IMR-90 (cell line): ENCODE measurements at regions not wholly inside any gene's neighbourhood (a gene's known extent, or its start where the extent isn't known, plus 50 kb on each side); places are given as distances from the start of the nearest gene placed in this dataset.
"Not testable (repeated sequence)": the region's sequence is repeated elsewhere in the genome, so short reads cannot be mapped to it uniquely, and the experiment has no call there.

ENCODE experiments used
- ATAC-seq: fragments of 200-7000 bp; cut with Tn5 transposase; 2 replicates; pipeline ENCODE4 v1.9.1; 2020; ENCODE audit warnings: low read depth, mild to moderate bottlenecking, moderate library complexity
- BruUV-seq: library from RNA; stranded (reverse); fragments of 400-500 nt; replicated peaks from 2 replicates; lab custom pipeline; 2021; lab: Mats Ljungman, UMichigan
- CTCF ChIA-PET: fragments of 300-600 bp; formaldehyde crosslinking; extraction: SDS; loops from one replicate; lab custom pipeline; 2021; ENCODE audit warnings: antibody characterized with exemption; lab: Yijun Ruan, JAX
- POLR2A ChIA-PET: fragments of 300-600 bp; sonication (Branson Sonifier 250); formaldehyde crosslinking; loops from one replicate; lab custom pipeline; 2022; ENCODE audit warnings: antibody characterized with exemption; ENCODE audit not compliant: unreplicated experiment; lab: Charles Lee
- DNase-seq: peaks from one replicate; pipeline ENCODE4 v3.0.0; 2013
- H2AFZ ChIP-seq: replicated peaks from 2 replicates; pipeline ENCODE3; 2013; ENCODE audit warnings: low read length, mild to moderate bottlenecking; ENCODE audit not compliant: poor library complexity
- H2AK5ac ChIP-seq: 2 replicates; pipeline ENCODE4 v1.6.1; 2013; ENCODE audit warnings: low read depth, low read length, inconsistent platforms
- H2AK9ac ChIP-seq: replicated peaks from 2 replicates; pipeline ENCODE3; 2013; ENCODE audit warnings: mild to moderate bottlenecking, low read depth, low read length, moderate library complexity; ENCODE audit not compliant: poor library complexity
- H2BK120ac ChIP-seq: 2 replicates; pipeline ENCODE4 v1.6.1; 2013; ENCODE audit warnings: low read depth, low read length, inconsistent platforms
- H2BK15ac ChIP-seq: 3 replicates; pipeline ENCODE4 v1.6.1; 2013; ENCODE audit warnings: low read depth, low read length, inconsistent platforms
- H2BK20ac ChIP-seq: 2 replicates; pipeline ENCODE4 v1.6.1; 2013; ENCODE audit warnings: low read depth, mild to moderate bottlenecking, inconsistent platforms, low read length, moderate library complexity
- H2BK5ac ChIP-seq: 2 replicates; pipeline ENCODE4 v1.6.1; 2013; ENCODE audit warnings: mild to moderate bottlenecking, low read depth, low read length, inconsistent platforms; ENCODE audit not compliant: poor library complexity, severe bottlenecking
- H3K14ac ChIP-seq: replicated peaks from 2 replicates; pipeline ENCODE4 v1.6.1; 2013; ENCODE audit warnings: low read depth, low read length, inconsistent platforms
- H3K18ac ChIP-seq: 2 replicates; pipeline ENCODE4 v1.6.1; 2013; ENCODE audit warnings: low read depth, low read length, control low read depth
- H3K23ac ChIP-seq: 2 replicates; pipeline ENCODE4 v1.6.1; 2013; ENCODE audit warnings: low read depth, low read length, inconsistent platforms
- H3K27ac ChIP-seq: 2 replicates; pipeline ENCODE4 v1.5.1; 2013; ENCODE audit warnings: mild to moderate bottlenecking, control low read depth, low read length; ENCODE audit not compliant: insufficient read depth
- H3K27me3 ChIP-seq: 2 replicates; pipeline ENCODE4 v1.6.1; 2013; ENCODE audit warnings: low read length; ENCODE audit not compliant: control insufficient read depth, insufficient read depth
- H3K36me3 ChIP-seq: 2 replicates; pipeline ENCODE4 v1.6.1; 2013; ENCODE audit warnings: low read length, mixed read lengths; ENCODE audit not compliant: control insufficient read depth, insufficient read depth
- H3K4ac ChIP-seq: 2 replicates; pipeline ENCODE4 v1.6.1; 2013; ENCODE audit warnings: low read depth, low read length, inconsistent platforms
- H3K4me1 ChIP-seq: 2 replicates; pipeline ENCODE4 v1.6.1; 2013; ENCODE audit warnings: low read length, mixed read lengths; ENCODE audit not compliant: control insufficient read depth, insufficient read depth
- H3K4me2 ChIP-seq: 2 replicates; pipeline ENCODE4 v1.6.1; 2013; ENCODE audit warnings: low read depth, mild to moderate bottlenecking, control low read depth, low read length, moderate library complexity
- H3K4me3 ChIP-seq: 2 replicates; pipeline ENCODE4 v1.5.1; 2013; ENCODE audit warnings: low read depth, mild to moderate bottlenecking, control low read depth, low read length, moderate library complexity; ENCODE audit not compliant: insufficient read depth
- H3K56ac ChIP-seq: 2 replicates; pipeline ENCODE4 v1.6.1; 2013; ENCODE audit warnings: low read length, inconsistent platforms; ENCODE audit not compliant: insufficient read depth; ENCODE audit errors: extremely low read depth
- H3K79me1 ChIP-seq, 2 experiments: 2 replicates each; pipeline ENCODE4 v1.6.1; 2013; ENCODE audit warnings: low read length in 2 of 2, inconsistent platforms in 1 of 2, low read depth in 1 of 2
- H3K9ac ChIP-seq: 2 replicates; pipeline ENCODE4 v1.6.1; 2013; ENCODE audit warnings: low read depth, low read length, control low read depth
- H3K9me1 ChIP-seq: 2 replicates; pipeline ENCODE4 v1.6.1; 2013; ENCODE audit warnings: low read length, inconsistent platforms; ENCODE audit not compliant: insufficient read depth
- H3K9me3 ChIP-seq: 2 replicates; pipeline ENCODE4 v1.6.1; 2013; ENCODE audit warnings: low read length; ENCODE audit not compliant: control insufficient read depth, insufficient read depth
- H4K20me1 ChIP-seq: 2 replicates; pipeline ENCODE4 v1.6.1; 2013; ENCODE audit warnings: low read length, inconsistent platforms; ENCODE audit not compliant: insufficient read depth
- H4K5ac ChIP-seq: 2 replicates; pipeline ENCODE4 v1.6.1; 2013; ENCODE audit warnings: mild to moderate bottlenecking, low read depth, low read length, control low read depth
- H4K8ac ChIP-seq, 2 experiments: 2 replicates each; pipeline ENCODE4 v1.6.1; 2013; ENCODE audit warnings: low read depth in 2 of 2, low read length in 2 of 2, control low read depth in 1 of 2, inconsistent platforms in 1 of 2
- H4K91ac ChIP-seq: 2 replicates; pipeline ENCODE4 v1.6.1; 2013; ENCODE audit warnings: low read depth, low read length, inconsistent platforms; ENCODE audit not compliant: insufficient read depth
- WGBS, 2 experiments: methylation state at CpG; one replicate each; pipeline versions ENCODE4 v1.1.5 to v1.1.7; 2013; ENCODE audit warnings: missing lambda C conversion rate in 2 of 2; ENCODE audit not compliant: insufficient read length in 1 of 2; ENCODE audit errors: extremely low coverage in 2 of 2; 5-methylcytosine and 5-hydroxymethylcytosine counted together
- dilution Hi-C: fragments of 300-500 bp; cut with HindIII; formaldehyde crosslinking; loops from one replicate; pipeline ENCODE4 v1.14.3; 2018; ENCODE audit warnings: low sequenced_read_pairs; ENCODE audit not compliant: unreplicated experiment
- in situ Hi-C: fragments of 300-500 bp; cut with MboI; formaldehyde crosslinking; loops from 3 replicates; pipeline ENCODE4 v1.14.3; 2019; ENCODE audit warnings: low sequenced_read_pairs, inconsistent platforms, mixed read lengths
- intact Hi-C: fragments of 100-400 bp; cut with micrococcal nuclease; formaldehyde crosslinking; loops from 2 replicates; pipeline ENCODE4 v1.10.0; 2022

GRCh38 chr21:13921455-13921854, 289.3 kb downstream of the LIPI start:
- H2AK5ac ChIP-seq, H2BK20ac ChIP-seq, H4K5ac ChIP-seq, POLR2A ChIA-PET, H2AFZ ChIP-seq, BruUV-seq, H3K36me3 ChIP-seq, H3K27ac ChIP-seq, H3K9me1 ChIP-seq, H3K27me3 ChIP-seq, H3K9me3 ChIP-seq, H2BK15ac ChIP-seq, H4K91ac ChIP-seq, H3K4me2 ChIP-seq, dilution Hi-C loops, H3K79me1 ChIP-seq, H3K14ac ChIP-seq, H3K23ac ChIP-seq, H4K8ac ChIP-seq, H2BK120ac ChIP-seq, H3K4me1 ChIP-seq, in situ Hi-C loops, intact Hi-C loops, H3K4me3 ChIP-seq, H2BK5ac ChIP-seq, H3K56ac ChIP-seq, H2AK9ac ChIP-seq, ATAC-seq, H4K20me1 ChIP-seq, H3K4ac ChIP-seq, H3K9ac ChIP-seq, H3K18ac ChIP-seq, DNase-seq, CTCF ChIA-PET: not testable (repeated sequence)
- WGBS, 2 experiments = no CpG with 5 or more reads among the region's 1 CpG

- dilution Hi-C loops = not testable (repeated sequence)
Measured at GRCh38 chr21:13907385-13907784, 297.8 kb downstream of the POTED start.

More at GRCh38 chr21:13907385-13907784, 297.8 kb downstream of the POTED start:
- H3K56ac ChIP-seq, H3K4ac ChIP-seq, H3K27me3 ChIP-seq, H3K27ac ChIP-seq, H2BK20ac ChIP-seq, H2AFZ ChIP-seq, intact Hi-C loops, POLR2A ChIA-PET, in situ Hi-C loops, H2BK120ac ChIP-seq, H3K9me3 ChIP-seq, H2AK9ac ChIP-seq, H2AK5ac ChIP-seq, ATAC-seq, H4K8ac ChIP-seq, H4K5ac ChIP-seq, H3K79me1 ChIP-seq, BruUV-seq, H4K20me1 ChIP-seq, DNase-seq, H3K36me3 ChIP-seq, H3K9ac ChIP-seq, H3K4me1 ChIP-seq, CTCF ChIA-PET, H3K23ac ChIP-seq, H3K4me3 ChIP-seq, H2BK15ac ChIP-seq, H3K9me1 ChIP-seq, H3K4me2 ChIP-seq, H4K91ac ChIP-seq, H3K18ac ChIP-seq, H3K14ac ChIP-seq, H2BK5ac ChIP-seq: not testable (repeated sequence)
- no CpG with 5 or more reads among the region's 10 CpGs for WGBS, 2 experiments
